Sigmoid colon (tissue), 4 donors: ENCODE measurements at regions not wholly inside any gene's neighbourhood (a gene's known extent, or its start where the extent isn't known, plus 50 kb on each side); places are given as distances from the start of the nearest gene placed in this dataset.

Source experiments
- CTCF ChIP-seq, 4 experiments: fragments of 450-650 bp in 3 of 4; fragments of 200-600 bp in 1 of 4; IDR thresholded peaks; one replicate each; pipeline ENCODE4 v1.5.1; 2016 to 2019; ENCODE audit warnings: antibody characterized with exemption in 4 of 4, mild to moderate bottlenecking in 3 of 4, moderate library complexity in 2 of 4
- EP300 ChIP-seq, 4 donors: sonication (generic); formaldehyde crosslinking; IDR thresholded peaks; one replicate each; pipeline ENCODE4 v1.6.1; 2017; ENCODE audit warnings: antibody characterized with exemption in 4 of 4
- POLR2A ChIP-seq, 2 donors: fragments of 450-650 bp; IDR thresholded peaks; one replicate each; pipeline ENCODE4 v1.6.1; 2016; ENCODE audit warnings: antibody characterized with exemption in 2 of 2, mild to moderate bottlenecking in 2 of 2, moderate library complexity in 2 of 2

GRCh38 chr1:18015719-18016118, 91.9 kb upstream of the IGSF21 start:
- TF ChIP-seq CTCF (IDR thresholded peaks at IDR 0.05) (no peak), EP300 (IDR thresholded peaks at IDR 0.05) (no peak), POLR2A (IDR thresholded peaks at IDR 0.05) (no peak)
